ENCODE measurements at regions not wholly inside any gene's neighbourhood (a gene's known extent, or its start where the extent isn't known, plus 50 kb on each side); places are given as distances from the start of the nearest gene placed in this dataset.

DNA sequence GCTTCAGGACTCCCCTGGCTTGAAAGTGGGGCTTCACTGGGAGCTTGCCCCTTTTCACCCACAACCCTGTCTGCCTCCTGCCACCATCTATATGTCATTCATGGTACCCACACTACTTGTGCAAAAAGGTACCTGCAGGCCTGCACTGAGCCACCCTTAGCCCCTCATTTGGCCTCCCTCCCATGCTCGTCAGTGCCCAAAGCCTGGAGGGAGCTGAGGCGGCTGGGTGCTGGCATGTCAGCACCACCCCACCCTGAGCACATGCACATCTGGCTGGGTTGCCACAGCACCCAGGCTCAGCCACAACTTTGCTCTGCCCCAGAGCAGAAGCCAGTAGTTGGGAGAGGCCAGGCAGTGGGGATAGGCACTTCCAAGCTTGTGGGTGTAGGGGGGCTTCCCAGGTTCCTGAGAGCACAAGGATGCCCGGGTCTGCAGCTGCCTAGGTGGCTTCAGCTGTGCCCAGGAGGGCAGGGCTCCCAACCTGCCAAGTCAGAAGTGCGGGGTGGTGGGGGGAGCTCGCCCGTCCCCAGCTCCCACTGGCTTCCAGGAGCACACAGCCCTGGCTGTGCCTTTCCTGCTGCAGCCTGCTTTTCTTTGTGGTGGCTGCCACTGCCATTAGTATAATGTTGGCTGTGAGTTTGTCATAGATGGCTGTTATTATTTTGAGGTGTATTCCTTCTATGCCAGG is 1054.6 kb upstream of the EPHA6 start:
- intact Hi-C loops (cut with micrococcal nuclease; ENCODE audit: unreplicated experiment), result no loop called here
- TF ChIP-seq, protein P1, sequence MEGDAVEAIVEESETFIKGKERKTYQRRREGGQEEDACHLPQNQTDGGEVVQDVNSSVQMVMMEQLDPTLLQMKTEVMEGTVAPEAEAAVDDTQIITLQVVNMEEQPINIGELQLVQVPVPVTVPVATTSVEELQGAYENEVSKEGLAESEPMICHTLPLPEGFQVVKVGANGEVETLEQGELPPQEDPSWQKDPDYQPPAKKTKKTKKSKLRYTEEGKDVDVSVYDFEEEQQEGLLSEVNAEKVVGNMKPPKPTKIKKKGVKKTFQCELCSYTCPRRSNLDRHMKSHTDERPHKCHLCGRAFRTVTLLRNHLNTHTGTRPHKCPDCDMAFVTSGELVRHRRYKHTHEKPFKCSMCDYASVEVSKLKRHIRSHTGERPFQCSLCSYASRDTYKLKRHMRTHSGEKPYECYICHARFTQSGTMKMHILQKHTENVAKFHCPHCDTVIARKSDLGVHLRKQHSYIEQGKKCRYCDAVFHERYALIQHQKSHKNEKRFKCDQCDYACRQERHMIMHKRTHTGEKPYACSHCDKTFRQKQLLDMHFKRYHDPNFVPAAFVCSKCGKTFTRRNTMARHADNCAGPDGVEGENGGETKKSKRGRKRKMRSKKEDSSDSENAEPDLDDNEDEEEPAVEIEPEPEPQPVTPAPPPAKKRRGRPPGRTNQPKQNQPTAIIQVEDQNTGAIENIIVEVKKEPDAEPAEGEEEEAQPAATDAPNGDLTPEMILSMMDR (IDR thresholded peaks at IDR 0.05; ENCODE audit: unreplicated experiment), result no peak
- Mint-ChIP-seq H3K36me3 (ENCODE audit: insufficient read depth, unreplicated experiment) (no peaks in the 10 kb centered on the region), H3K4me1 (ENCODE audit: low read depth, unreplicated experiment) (no peaks in the 10 kb centered on the region), H3K4me3 (ENCODE audit: low read depth, unreplicated experiment) (no peak overlapping the region), H3K9me3 (ENCODE audit: low read depth, unreplicated experiment) (no peaks in the 10 kb centered on the region), H3K27ac (ENCODE audit: unreplicated experiment) (no peak overlapping the region), H3K27me3 (ENCODE audit: unreplicated experiment) (no peaks in the 10 kb centered on the region)
- no TSS peak for BruUV-seq (replicated peaks)
- no peak for DNase-seq
- CTCF ChIA-PET, result interaction anchor here (0.6 kb wide), 1 partner anchor 1470 kb away, joined by 3 read pairs; no protein-coding TSS in a partner anchor

DNA sequence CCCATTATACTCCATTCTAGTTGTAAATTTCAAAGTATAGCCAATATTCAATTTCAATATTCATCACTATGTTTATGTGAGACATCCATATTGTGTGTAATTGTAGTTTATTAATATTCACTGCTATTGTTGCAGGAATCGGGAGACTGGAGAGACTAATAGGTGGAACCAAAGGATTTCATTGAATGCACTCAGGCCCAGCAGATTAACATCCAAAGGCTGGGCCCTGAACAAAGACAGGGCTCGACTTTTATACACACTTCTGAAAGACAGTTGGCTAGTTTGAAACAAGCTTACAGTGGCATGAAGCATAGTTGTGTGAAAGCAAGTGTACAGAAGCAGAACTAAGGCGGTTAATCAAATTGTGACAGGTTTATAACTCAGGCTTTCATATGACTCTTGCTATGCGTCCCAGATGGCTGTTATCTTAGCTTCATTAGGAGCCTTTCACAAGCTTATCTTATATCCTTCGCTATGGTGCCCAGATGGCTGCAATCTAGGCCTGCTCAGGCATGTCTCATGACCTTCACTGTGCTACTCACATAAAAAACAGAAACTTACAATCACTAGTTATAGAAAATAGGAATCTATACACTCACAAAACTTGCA is 1038.8 kb upstream of the EPHA6 start:
- DNase-seq, result no peak
- H3K27ac Mint-ChIP-seq (ENCODE audit: unreplicated experiment), result no peak overlapping the region
- BruUV-seq (replicated peaks), result no TSS peak
- no peak overlapping the region for H3K4me3 Mint-ChIP-seq (ENCODE audit: low read depth, unreplicated experiment)
- H3K36me3 Mint-ChIP-seq (ENCODE audit: insufficient read depth, unreplicated experiment), result no peaks in the 10 kb centered on the region
- H3K4me1 Mint-ChIP-seq (ENCODE audit: low read depth, unreplicated experiment), result no peaks in the 10 kb centered on the region
- H3K27me3 Mint-ChIP-seq (ENCODE audit: unreplicated experiment), result no peaks in the 10 kb centered on the region
- H3K9me3 Mint-ChIP-seq (ENCODE audit: low read depth, unreplicated experiment), result peaks cover 6% of the 10 kb centered on the region
- CTCF ChIA-PET, result no interaction called here
- intact Hi-C loops (cut with micrococcal nuclease; ENCODE audit: unreplicated experiment), result no loop called here
- TF ChIP-seq, protein P1 (IDR thresholded peaks at IDR 0.05; ENCODE audit: unreplicated experiment), result no peak

DNA sequence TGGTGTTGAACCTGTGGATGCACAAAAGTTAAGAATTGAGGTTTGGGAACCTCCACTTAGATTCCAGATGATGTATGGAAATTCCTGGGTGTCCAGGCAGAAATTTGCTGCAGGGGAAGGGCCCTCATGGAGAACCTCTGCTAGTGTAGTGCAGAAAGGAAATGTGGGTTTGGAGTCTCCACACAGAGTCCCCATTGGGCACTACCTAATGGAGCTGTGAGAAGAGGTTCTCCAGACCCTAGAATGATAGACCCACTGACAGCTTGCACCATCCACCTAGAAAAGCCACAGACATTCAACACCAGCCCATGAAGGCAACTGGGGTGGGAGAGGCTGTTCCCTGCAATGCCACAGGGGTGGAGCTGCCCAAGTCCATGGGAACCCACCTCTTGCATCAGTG is 1032.8 kb upstream of the EPHA6 start:
- Mint-ChIP-seq H3K27me3 (ENCODE audit: unreplicated experiment) (no peaks in the 10 kb centered on the region), H3K27ac (ENCODE audit: unreplicated experiment) (no peak overlapping the region), H3K9me3 (ENCODE audit: low read depth, unreplicated experiment) (peaks cover 5% of the 10 kb centered on the region), H3K36me3 (ENCODE audit: insufficient read depth, unreplicated experiment) (no peaks in the 10 kb centered on the region), H3K4me3 (ENCODE audit: low read depth, unreplicated experiment) (no peak overlapping the region), H3K4me1 (ENCODE audit: low read depth, unreplicated experiment) (no peaks in the 10 kb centered on the region)
- intact Hi-C loops (cut with micrococcal nuclease; ENCODE audit: unreplicated experiment), result no loop called here
- DNase-seq, result no peak
- no TSS peak for BruUV-seq (replicated peaks)
- CTCF ChIA-PET, result no interaction called here
- TF ChIP-seq, protein P1 (IDR thresholded peaks at IDR 0.05; ENCODE audit: unreplicated experiment), result no peak

DNA sequence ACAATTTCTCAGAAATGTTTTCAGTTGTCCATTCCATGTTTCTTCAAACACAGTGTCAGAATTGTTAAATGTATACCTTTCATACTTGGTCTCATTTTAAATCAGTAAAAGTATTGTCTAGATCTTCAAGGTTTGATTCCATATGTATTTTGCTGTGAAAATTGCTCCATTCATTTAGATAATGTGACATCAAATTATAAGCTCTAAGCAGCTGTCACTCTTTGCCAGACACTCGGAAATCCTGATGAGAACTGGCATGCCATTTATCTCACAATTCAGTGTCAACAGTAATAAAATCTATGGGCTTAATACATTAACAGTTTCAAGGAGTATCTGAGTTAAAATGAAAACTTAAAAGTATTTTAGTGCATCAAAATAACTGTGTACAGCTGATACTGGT is 1025.3 kb upstream of the EPHA6 start:
- Mint-ChIP-seq H3K9me3 (ENCODE audit: low read depth, unreplicated experiment) (no peaks in the 10 kb centered on the region), H3K36me3 (ENCODE audit: insufficient read depth, unreplicated experiment) (no peaks in the 10 kb centered on the region), H3K27ac (ENCODE audit: unreplicated experiment) (no peak overlapping the region), H3K27me3 (ENCODE audit: unreplicated experiment) (no peaks in the 10 kb centered on the region), H3K4me1 (ENCODE audit: low read depth, unreplicated experiment) (no peaks in the 10 kb centered on the region), H3K4me3 (ENCODE audit: low read depth, unreplicated experiment) (no peak overlapping the region)
- no peak for DNase-seq
- CTCF ChIA-PET, result no interaction called here
- TF ChIP-seq, protein P1 (IDR thresholded peaks at IDR 0.05; ENCODE audit: unreplicated experiment), result no peak
- intact Hi-C loops (cut with micrococcal nuclease; ENCODE audit: unreplicated experiment), result no loop called here
- no TSS peak for BruUV-seq (replicated peaks)
